ENCODE measurements at regions not wholly inside any gene's neighbourhood (a gene's known extent, or its start where the extent isn't known, plus 50 kb on each side); places are given as distances from the start of the nearest gene placed in this dataset.
"Not testable (repeated sequence)": the region's sequence is repeated elsewhere in the genome, so short reads cannot be mapped to it uniquely, and the experiment has no call there.

DNA sequence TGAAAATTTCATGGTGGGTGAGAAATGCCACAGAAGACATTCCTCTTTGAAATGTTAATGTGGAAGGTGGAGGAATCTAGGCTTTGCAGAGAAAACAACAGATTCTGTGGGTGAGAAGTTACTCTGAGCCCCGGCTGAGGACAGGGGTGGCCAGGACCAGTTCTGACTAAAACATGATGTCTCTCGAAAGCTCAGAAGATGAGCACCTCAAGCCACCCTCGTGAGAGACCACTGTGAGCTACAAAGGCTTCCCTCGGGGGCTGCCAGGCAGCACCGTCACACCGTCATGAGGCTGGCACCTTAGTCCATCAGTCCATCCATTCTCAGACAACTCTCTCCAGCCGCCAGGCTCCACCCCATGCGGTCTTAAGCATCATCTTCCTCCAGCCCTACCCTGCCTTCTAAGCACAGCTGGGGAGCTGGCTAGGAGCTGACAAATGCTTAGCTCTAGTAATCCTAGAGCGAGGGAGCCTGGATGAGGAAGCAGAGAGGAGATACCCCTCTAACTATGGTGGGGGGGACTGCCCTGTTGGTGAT lies 360.5 kb downstream of the SHANK2 start:
- no peak for DNase-seq (ENCODE audit: extremely low spot score)
- WGBS: 81% methylated on average over 9 of the region's 9 CpGs
- Histone ChIP-seq H3K4me1 (ENCODE audit: insufficient read depth) (no peaks in the 10 kb centered on the region), H3K36me3 (ENCODE audit: insufficient read depth) (no peaks in the 10 kb centered on the region), H3K27ac (ENCODE audit: low read depth) (no peak overlapping the region), H3K4me3 (ENCODE audit: low read depth, low read length) (no peak overlapping the region)

DNA sequence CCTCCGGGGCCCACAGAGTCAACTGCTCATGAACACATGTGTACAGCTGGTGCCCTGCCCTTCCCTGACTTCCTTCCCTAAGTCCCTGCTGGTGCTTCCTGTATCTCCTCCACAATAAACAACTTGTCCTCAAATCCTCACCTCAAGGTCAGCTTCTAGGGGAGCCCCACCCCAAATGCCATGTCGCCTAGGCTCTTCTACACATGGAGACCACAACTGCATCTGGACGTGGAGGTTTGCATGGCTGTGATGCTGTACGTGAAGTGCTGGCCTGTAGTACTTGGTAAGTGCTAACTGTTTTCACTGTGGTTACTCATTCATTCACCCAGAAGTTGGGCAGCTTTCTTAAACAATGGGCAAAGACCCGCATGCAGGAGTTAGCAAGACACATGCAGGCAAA lies 359.5 kb downstream of the SHANK2 start:
- DNase-seq (ENCODE audit: extremely low spot score): no peak
- 71% methylated on average over 5 of the region's 5 CpGs for WGBS
- no peaks in the 10 kb centered on the region for H3K36me3 ChIP-seq (ENCODE audit: insufficient read depth)
- no peak overlapping the region for H3K4me3 ChIP-seq (ENCODE audit: low read depth, low read length)
- no peaks in the 10 kb centered on the region for H3K4me1 ChIP-seq (ENCODE audit: insufficient read depth)
- H3K27ac ChIP-seq (ENCODE audit: low read depth): no peak overlapping the region

DNA sequence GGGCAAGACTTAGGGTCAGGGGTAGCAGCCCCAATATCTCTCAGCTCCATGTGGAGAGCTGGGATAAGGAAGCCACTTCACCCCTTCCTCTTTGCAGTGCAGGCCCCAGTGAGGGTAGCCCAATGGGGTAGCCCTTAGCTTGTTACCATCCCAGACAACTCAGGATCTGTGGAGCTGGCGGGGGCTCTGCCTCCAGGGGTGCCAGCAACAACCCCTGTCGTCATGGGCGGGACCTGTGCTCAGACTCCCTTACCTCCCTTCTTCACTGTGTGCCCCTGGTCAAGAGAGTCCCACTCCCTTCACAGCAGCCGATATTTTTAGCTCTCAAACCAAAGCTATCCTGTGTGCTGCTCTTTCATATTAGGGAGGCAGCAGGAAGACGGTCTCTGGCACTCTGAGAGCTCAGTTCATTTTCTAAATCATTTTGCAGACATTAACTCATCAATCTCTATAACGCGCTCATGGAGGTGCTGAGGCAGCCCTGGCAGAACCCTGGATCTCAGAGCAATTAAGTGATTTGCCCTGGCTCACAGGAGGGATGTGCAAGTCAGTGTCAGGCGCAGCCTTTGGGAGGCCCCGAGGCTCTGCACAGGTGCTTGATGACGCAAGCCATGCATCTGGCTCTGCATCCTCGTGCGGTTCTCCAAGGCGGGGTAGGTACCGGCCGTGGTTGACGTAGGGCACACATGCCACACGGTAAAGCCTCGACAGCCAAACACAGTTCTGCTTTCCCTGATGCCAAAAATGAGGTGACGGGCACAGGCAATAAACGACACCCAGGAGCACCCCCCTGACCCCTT lies 357.6 kb downstream of the SHANK2 start:
- Histone ChIP-seq H3K4me1 (ENCODE audit: insufficient read depth) (no peaks in the 10 kb centered on the region), H3K27ac (ENCODE audit: low read depth) (no peak overlapping the region), H3K36me3 (ENCODE audit: insufficient read depth) (no peaks in the 10 kb centered on the region), H3K4me3 (ENCODE audit: low read depth, low read length) (no peak overlapping the region)
- 86% methylated on average over 20 of the region's 20 CpGs for WGBS
- DNase-seq (ENCODE audit: extremely low spot score): no peak

DNA sequence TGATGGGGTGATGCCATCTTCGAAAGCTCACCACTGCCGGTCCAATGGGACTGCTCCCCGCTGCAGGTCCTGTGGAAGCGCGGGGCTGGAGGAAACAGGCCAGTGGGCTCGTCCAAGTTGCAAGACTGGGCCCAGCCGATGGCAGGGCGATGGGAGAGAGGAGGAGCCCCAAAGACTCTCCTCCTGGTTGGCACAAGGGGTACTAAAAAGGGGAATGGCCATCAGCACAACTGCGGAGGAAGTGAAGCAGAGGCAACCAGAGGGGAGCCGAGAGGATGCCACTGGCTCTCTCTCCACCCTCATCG lies 357.1 kb downstream of the SHANK2 start:
- no peak for DNase-seq (ENCODE audit: extremely low spot score)
- H3K27ac ChIP-seq (ENCODE audit: low read depth): no peak overlapping the region
- no peak overlapping the region for H3K4me3 ChIP-seq (ENCODE audit: low read depth, low read length)
- WGBS: 94% methylated on average over 11 of the region's 11 CpGs
- H3K36me3 ChIP-seq (ENCODE audit: insufficient read depth): no peaks in the 10 kb centered on the region
- no peaks in the 10 kb centered on the region for H3K4me1 ChIP-seq (ENCODE audit: insufficient read depth)

DNA sequence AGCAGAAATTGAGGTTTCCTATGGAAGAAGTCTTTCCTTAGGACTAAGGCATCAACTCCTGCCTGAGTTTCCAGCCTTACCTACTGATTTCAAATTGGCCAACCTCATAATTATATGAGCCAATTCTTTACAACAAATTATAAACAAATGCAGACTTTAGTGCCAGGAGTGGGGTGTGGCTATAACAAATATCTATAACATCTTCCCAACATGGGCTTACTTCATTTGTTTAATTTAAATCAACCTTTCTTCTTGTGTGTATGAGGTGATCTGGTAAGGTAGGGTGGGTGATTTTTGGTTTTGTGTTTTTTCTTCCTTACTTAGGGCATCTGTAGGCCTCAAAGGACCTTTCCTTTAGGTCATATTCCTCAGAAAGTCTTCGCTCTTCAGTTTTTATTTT lies 354.9 kb downstream of the SHANK2 start:
- DNase-seq (ENCODE audit: extremely low spot score): no peak
- Histone ChIP-seq H3K36me3 (ENCODE audit: insufficient read depth) (no peaks in the 10 kb centered on the region), H3K27ac (ENCODE audit: low read depth) (no peak overlapping the region), H3K4me1 (ENCODE audit: insufficient read depth) (no peaks in the 10 kb centered on the region), H3K4me3 (ENCODE audit: low read depth, low read length) (no peak overlapping the region)
- WGBS: 97% methylated on average over 1 of the region's 1 CpG

DNA sequence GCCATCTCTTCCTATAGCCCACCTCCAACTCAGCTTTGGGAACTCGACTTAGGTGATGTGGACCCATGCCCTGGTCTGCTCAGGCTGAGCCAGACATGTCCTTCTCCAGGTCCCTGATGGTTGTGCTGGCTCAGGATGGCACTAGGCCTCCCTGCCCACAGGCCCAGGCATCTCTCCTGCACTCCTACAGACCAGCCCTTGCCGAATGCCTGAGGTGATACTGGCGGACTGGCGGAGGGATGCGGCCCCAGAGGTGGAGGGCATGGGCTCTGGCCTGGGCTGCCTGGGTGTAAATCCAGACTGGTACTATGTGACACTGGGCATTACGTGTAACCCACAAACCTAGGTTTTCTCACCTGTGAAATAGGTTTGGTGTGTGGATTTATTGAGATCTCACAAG lies 352.8 kb downstream of the SHANK2 start:
- Histone ChIP-seq H3K27ac (ENCODE audit: low read depth) (no peak overlapping the region), H3K4me1 (ENCODE audit: insufficient read depth) (no peaks in the 10 kb centered on the region), H3K36me3 (ENCODE audit: insufficient read depth) (no peaks in the 10 kb centered on the region), H3K4me3 (ENCODE audit: low read depth, low read length) (no peak overlapping the region)
- WGBS: 94% methylated on average over 6 of the region's 6 CpGs
- no peak for DNase-seq (ENCODE audit: extremely low spot score)

DNA sequence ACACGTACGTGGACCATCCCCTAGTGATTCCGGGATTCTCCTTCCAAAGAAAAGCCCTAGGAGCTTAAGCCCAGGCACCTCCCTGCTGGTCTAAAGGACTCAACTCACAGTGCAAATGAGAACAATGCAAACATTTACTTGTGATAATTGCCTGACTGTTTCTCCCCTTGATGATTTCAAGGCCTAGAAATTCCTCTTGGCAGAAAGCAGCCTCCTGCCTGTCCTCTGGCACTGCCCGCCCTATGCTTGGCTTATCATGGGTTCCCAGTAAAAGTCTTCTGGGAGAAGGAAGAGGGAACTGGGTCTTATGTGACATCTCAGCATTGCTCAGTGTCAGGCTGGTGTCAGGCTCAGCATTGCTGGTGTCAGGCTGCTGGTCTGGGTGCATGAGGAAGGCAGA lies 351.8 kb downstream of the SHANK2 start:
- WGBS: 77% methylated on average over 4 of the region's 4 CpGs
- H3K27ac ChIP-seq (ENCODE audit: low read depth): no peak overlapping the region
- H3K4me3 ChIP-seq (ENCODE audit: low read depth, low read length): no peak overlapping the region
- no peak for DNase-seq (ENCODE audit: extremely low spot score)
- no peaks in the 10 kb centered on the region for H3K36me3 ChIP-seq (ENCODE audit: insufficient read depth)
- H3K4me1 ChIP-seq (ENCODE audit: insufficient read depth): no peaks in the 10 kb centered on the region

DNA sequence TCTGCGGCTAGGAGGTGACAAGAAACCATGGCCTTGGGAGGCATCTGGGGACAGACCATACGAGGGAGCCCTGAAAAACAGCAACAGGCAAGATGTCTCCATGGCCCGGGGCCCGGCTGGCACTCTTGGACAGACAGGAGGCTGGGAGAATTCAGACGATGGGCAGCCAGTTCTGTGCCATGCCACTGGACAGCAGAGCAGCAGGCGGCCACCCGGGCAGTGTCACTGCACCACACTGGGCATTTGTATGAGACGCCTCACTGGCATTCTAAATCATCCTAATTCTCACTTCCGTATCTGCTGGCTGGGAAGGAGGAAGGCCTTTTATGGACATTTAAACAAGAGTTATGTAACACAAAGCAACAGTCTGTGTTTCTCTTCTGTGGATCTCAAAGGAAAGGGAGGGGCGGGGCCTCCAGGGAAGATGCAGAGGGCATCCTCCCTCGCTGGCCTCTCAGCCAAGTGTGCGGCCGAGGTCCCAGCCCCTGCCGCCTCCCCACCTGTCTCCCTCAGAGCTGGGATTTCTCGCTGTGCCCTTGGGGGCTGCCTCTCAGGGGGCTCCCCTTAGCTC lies 350.3 kb downstream of the SHANK2 start:
- 59% methylated on average over 15 of the region's 15 CpGs for WGBS
- DNase-seq (ENCODE audit: extremely low spot score): no peak
- H3K27ac ChIP-seq (ENCODE audit: low read depth): no peak overlapping the region

DNA sequence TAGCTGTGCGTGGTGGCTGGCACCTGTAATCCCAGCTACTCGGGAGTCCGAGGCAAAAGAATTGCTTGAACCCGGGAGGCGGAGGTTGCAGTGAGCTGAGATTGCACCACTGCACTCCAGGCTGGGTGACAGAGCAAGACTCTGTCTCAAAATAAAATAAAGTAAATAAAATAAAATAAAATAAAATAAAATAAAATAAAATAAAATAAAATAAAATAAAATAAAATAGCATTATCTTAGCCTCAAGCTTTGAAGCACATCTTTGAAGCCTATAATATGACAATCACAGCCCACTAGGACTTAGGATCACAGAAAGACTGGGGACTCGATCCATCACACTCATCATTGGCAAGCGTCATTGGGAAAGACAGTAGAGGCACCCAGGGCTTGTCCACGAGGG lies 349.1 kb downstream of the SHANK2 start:
- not testable (repeated sequence) for H3K4me3 ChIP-seq (ENCODE audit: low read depth, low read length); DNase-seq (ENCODE audit: extremely low spot score); H3K36me3 ChIP-seq (ENCODE audit: insufficient read depth); H3K27ac ChIP-seq (ENCODE audit: low read depth); H3K4me1 ChIP-seq (ENCODE audit: insufficient read depth)
- 94% methylated on average over 8 of the region's 8 CpGs for WGBS

More for the DNA sequence above, 350.3 kb downstream of the SHANK2 start:
- no peak overlapping the region for H3K4me3 ChIP-seq (ENCODE audit: low read depth, low read length)
- H3K36me3 ChIP-seq (ENCODE audit: insufficient read depth): no peaks in the 10 kb centered on the region
- H3K4me1 ChIP-seq (ENCODE audit: insufficient read depth): no peaks in the 10 kb centered on the region

DNA sequence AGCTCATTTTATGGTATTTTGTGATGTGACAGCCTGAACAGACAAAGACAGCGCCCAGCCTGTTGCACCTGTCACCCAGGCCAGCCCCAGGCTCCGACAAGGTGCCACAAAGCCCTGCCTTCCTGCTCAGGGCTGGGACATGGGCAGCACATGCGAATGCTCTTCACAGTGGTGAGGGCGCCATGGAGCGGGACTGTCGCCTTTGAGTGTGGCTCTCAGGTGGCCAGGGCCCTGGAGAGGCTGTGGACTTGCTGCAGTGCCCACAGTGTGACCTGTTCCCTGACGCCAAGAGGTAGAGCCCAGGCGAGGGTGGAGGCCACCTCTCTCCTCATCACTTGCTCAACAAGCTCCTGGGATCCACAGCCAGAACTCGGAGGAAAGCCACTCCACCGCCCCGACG lies 346.3 kb downstream of the SHANK2 start:
- no peak overlapping the region for H3K4me3 ChIP-seq (ENCODE audit: low read depth, low read length)
- H3K36me3 ChIP-seq (ENCODE audit: insufficient read depth): no peaks in the 10 kb centered on the region
- no peak for DNase-seq (ENCODE audit: extremely low spot score)
- H3K4me1 ChIP-seq (ENCODE audit: insufficient read depth): no peaks in the 10 kb centered on the region
- 94% methylated on average over 12 of the region's 12 CpGs for WGBS
- H3K27ac ChIP-seq (ENCODE audit: low read depth): no peak overlapping the region

DNA sequence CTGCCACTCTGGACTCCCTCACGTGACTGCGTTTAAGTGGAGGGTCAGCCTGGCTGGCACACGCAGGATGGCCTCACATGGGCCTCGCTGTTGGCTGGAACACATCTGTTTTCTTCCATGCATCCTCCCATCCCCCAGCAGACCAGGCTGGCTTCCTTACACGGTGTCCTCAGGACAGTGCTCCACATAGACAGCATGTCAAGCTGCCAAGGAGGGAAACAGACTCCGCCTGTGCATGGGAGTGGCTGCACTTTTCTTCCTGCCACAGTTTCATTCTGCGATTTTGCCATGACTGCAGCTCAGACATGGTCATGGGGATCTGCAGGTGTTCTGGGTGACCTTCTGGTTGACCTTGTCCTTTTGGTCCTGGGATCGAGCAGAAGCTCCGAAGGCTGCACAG lies 344.2 kb downstream of the SHANK2 start:
- no peaks in the 10 kb centered on the region for H3K36me3 ChIP-seq (ENCODE audit: insufficient read depth)
- 50% methylated on average over 9 of the region's 9 CpGs for WGBS
- H3K27ac ChIP-seq (ENCODE audit: low read depth): no peak overlapping the region
- H3K4me1 ChIP-seq (ENCODE audit: insufficient read depth): no peaks in the 10 kb centered on the region
- no peak for DNase-seq (ENCODE audit: extremely low spot score)
- H3K4me3 ChIP-seq (ENCODE audit: low read depth, low read length): no peak overlapping the region

DNA sequence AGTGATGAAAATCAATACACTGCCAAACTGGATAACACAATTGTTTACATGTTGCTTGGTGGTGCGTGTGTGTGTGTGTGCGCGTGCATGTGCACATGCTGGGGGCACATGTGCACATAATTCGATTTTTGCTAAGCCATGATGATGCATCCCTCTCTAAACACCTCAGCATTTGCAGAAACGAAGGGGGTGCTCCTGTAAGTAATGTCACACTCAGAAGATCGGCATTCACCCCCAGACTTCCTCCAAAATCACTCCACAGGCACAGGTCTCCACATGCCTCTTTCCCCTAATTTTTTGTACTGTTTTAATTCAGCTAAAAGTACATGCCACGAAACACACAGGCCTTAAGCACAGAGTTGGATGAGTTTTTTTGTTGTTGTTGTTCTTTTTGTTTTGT lies 341.5 kb downstream of the SHANK2 start:
- DNase-seq (ENCODE audit: extremely low spot score): no peak
- no peaks in the 10 kb centered on the region for H3K4me1 ChIP-seq (ENCODE audit: insufficient read depth)
- WGBS: 83% methylated on average over 7 of the region's 7 CpGs

DNA sequence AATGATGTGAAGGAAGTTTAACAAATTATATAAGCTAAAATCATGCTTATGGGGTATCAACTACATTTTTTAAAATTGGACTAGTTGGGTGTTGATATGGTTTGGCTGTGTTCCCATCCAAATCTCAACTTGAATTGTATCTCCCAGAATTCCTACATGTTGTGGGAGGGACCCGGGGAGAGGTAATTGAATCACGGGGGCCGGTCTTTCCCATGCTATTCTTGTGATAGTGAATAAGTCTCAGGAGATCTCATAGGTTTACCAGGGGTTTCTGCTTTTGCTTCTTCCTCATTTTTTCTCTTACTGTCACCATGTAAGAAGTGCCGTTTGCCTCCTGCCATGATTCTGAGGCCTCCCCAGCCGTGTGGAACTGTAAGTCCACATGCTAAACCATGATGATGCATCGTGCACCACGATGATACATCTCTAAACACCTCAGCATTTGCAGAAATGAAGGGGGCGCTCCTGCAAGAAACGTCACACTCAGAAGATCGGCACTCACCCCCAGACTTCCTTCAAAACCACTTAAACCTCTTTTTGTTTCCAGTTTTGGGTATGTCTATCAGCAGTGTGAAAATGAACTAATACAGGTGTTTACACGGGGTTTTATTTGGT lies 340.0 kb downstream of the SHANK2 start:
- 78% methylated on average over 11 of the region's 11 CpGs for WGBS
- no peak overlapping the region for H3K4me3 ChIP-seq (ENCODE audit: low read depth, low read length)
- DNase-seq (ENCODE audit: extremely low spot score): no peak
- no peaks in the 10 kb centered on the region for H3K4me1 ChIP-seq (ENCODE audit: insufficient read depth)
- H3K27ac ChIP-seq (ENCODE audit: low read depth): no peak overlapping the region
- H3K36me3 ChIP-seq (ENCODE audit: insufficient read depth): no peaks in the 10 kb centered on the region

More for the DNA sequence above, 341.5 kb downstream of the SHANK2 start:
- Histone ChIP-seq H3K27ac (ENCODE audit: low read depth) (no peak overlapping the region), H3K4me3 (ENCODE audit: low read depth, low read length) (no peak overlapping the region), H3K36me3 (ENCODE audit: insufficient read depth) (no peaks in the 10 kb centered on the region)

DNA sequence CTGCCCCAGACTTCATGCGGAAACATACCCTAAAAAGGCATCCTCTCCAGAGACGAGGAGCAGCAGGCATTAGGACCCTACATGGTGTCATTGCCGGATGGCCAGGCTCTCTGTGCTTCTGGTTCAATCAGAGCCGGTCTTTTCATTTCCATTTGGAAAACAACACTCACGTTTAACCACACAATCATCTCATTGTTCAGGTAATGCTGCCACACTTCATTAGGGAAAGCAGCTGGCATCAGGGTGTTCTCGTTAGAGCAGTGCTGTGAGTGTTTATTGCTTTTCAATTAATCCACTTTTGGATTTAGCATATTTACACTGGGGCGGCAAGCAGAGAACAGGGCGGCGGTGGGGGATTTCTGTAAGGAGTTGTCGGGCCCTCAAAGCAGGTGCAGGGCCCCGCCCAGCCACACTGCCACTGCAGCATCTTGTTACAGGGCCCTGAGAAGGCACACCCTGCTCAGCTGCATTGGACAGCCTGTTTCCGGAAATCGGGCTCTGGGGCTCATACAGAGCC lies 338.6 kb downstream of the SHANK2 start:
- H3K36me3 ChIP-seq (ENCODE audit: insufficient read depth): no peaks in the 10 kb centered on the region
- H3K4me1 ChIP-seq (ENCODE audit: insufficient read depth): no peaks in the 10 kb centered on the region
- H3K27ac ChIP-seq (ENCODE audit: low read depth): no peak overlapping the region
- no peak for DNase-seq (ENCODE audit: extremely low spot score)
- WGBS: 17% methylated on average over 13 of the region's 13 CpGs
- H3K4me3 ChIP-seq (ENCODE audit: low read depth, low read length): no peak overlapping the region
